Bronchial epithelial cell (primary cell): ENCODE measurements at regions not wholly inside any gene's neighbourhood (a gene's known extent, or its start where the extent isn't known, plus 50 kb on each side); places are given as distances from the start of the nearest gene placed in this dataset.

Experiments
- DNase-seq: peaks from one replicate; pipeline ENCODE4 v3.0.0-alpha.2; 2010; ENCODE audit warnings: low read depth
- FAIRE-seq: peaks from 2 replicates; lab custom pipeline; 2011; peaks lifted over from hg19 to GRCh38; lab: Jason Lieb, UNC
- H3K27me3 ChIP-seq: 2 replicates; pipeline ENCODE4 v1.5.1; 2011; ENCODE audit warnings: low read length; ENCODE audit not compliant: control insufficient read depth, insufficient read depth
- H3K36me3 ChIP-seq: 2 replicates; pipeline ENCODE4 v1.5.1; 2011; ENCODE audit warnings: low read length; ENCODE audit not compliant: control insufficient read depth, insufficient read depth
- H3K4me3 ChIP-seq: 2 replicates; pipeline ENCODE4 v1.5.1; 2011; ENCODE audit warnings: mild to moderate bottlenecking, low read depth, low read length, control low read depth
- CTCF ChIP-seq: IDR thresholded peaks from 2 replicates; pipeline ENCODE4 v1.5.1; 2011; ENCODE audit warnings: mild to moderate bottlenecking, moderate library complexity, low read length, control low read depth, inconsistent platforms; ENCODE audit not compliant: insufficient read depth, severe bottlenecking

- H3K4me3 ChIP-seq = no peak overlapping the region
- H3K27me3 ChIP-seq = no peaks in the 10 kb centered on the region
- no peak for TF ChIP-seq CTCF
- no peaks in the 10 kb centered on the region for H3K36me3 ChIP-seq
- DNase-seq (no peak), FAIRE-seq (no peak)
Observed at GRCh38 chr11:95717314-95717713, 72.3 kb downstream of the FAM76B start.

- FAIRE-seq (no peak), DNase-seq (no peak)
- no peaks in the 10 kb centered on the region for H3K27me3 ChIP-seq
- no peaks in the 10 kb centered on the region for H3K36me3 ChIP-seq
- no peak for TF ChIP-seq CTCF
- H3K4me3 ChIP-seq = no peak overlapping the region
Observed at GRCh38 chr11:95716266-95716665, 73.3 kb downstream of the FAM76B start.

GRCh38 chr11:95715777-95716241 is 73.8 kb downstream of the FAM76B start:
- no peaks in the 10 kb centered on the region for H3K36me3 ChIP-seq
- no peak overlapping the region for H3K4me3 ChIP-seq
- no peaks in the 10 kb centered on the region for H3K27me3 ChIP-seq
- FAIRE-seq (no peak), DNase-seq (peak; percentile 87)
- TF ChIP-seq CTCF = no peak

- Histone ChIP-seq H3K27me3 (no peaks in the 10 kb centered on the region), H3K36me3 (no peaks in the 10 kb centered on the region), H3K4me3 (no peak overlapping the region)
- DNase-seq (no peak), FAIRE-seq (no peak)
- no peak for TF ChIP-seq CTCF
Observed at GRCh38 chr11:95714843-95715776, 74.5 kb downstream of the FAM76B start.

GRCh38 chr11:95713428-95713827 is 76.2 kb downstream of the FAM76B start:
- Histone ChIP-seq H3K36me3 (no peaks in the 10 kb centered on the region), H3K4me3 (no peak overlapping the region), H3K27me3 (no peaks in the 10 kb centered on the region)
- no peak for DNase-seq
- no peak for FAIRE-seq
- TF ChIP-seq CTCF = no peak

- no peak overlapping the region for H3K4me3 ChIP-seq
- FAIRE-seq = no peak
- no peaks in the 10 kb centered on the region for H3K27me3 ChIP-seq
Observed at GRCh38 chr11:95711945-95712221, 77.7 kb downstream of the FAM76B start.

More at GRCh38 chr11:95711945-95712221, 77.7 kb downstream of the FAM76B start:
- DNase-seq = no peak
- TF ChIP-seq CTCF = no peak
- H3K36me3 ChIP-seq = no peaks in the 10 kb centered on the region
